Right kidney (tissue), 1 donor: ENCODE measurements at regions not wholly inside any gene's neighbourhood (a gene's known extent, or its start where the extent isn't known, plus 50 kb on each side); places are given as distances from the start of the nearest gene placed in this dataset.

Experiments
- DNase-seq: peaks from one replicate; pipeline ENCODE4 v3.0.0-alpha.2; 2016

DNA sequence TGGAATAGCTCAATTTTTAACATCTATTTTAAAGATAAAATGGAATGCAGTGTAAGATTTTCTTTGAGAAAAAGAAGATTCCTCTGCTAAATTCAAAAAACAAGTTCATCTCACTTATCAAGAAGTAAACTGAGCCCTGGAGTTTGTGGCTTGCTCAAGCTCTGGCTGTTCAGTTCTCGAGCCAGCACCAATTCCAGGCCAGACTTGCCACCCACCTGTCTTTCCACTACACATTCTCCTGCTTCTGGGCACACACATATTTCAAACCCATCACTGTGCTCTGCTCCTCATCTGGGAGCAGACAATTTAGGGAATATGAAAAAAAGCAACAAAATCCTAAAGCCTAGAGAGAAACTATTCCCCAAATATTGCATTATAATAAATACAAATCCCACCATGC is 424.5 kb downstream of the ENC1 start:
- no peak for DNase-seq

DNA sequence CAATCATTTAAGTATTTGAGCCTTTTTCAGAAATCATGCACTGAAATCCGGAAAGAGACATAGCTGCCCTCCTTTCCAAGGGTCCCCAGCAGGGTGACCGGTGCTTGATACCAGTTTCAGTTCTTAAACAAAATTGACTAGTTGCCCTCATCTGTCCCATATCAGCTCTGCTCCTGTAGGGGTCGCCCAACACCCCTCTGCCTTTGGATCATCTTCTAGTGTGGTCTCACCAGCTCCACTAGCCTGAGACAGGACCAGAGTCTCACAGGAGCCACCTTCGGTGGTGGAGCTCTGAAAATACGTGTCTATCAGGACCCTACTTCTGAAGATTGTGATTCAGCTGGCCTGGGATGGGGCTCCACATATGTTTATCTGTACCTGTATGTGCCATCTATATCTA is 428.2 kb downstream of the ENC1 start:
- no peak for DNase-seq

DNA sequence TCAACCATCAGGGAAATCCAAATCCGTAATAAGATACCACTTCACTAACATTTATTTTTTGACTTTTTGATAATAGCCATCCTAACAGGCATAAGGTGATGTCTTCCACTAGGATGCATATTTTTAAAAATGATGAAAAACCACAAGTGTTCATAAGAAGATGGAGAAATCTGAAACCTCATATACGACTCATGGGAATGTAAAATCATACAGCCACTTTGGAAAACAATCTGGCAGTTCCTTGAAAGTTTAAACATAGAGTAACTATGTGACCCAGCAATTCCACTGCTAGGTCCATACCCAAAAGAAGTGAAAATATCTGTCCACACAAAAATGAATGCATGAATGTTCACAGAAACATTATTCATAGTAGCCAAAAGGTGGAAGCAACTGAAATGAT is 431.0 kb downstream of the ENC1 start:
- no peak for DNase-seq

GRCh38 chr5:74206579-74207550 is 433.7 kb downstream of the ENC1 start:
- DNase-seq, result peak; percentile 41

GRCh38 chr5:74205767-74206578 is 434.6 kb downstream of the ENC1 start:
- no peak for DNase-seq

- no peak for DNase-seq
Measured at GRCh38 chr5:74201334-74202081, 439.0 kb downstream of the ENC1 start.

DNA sequence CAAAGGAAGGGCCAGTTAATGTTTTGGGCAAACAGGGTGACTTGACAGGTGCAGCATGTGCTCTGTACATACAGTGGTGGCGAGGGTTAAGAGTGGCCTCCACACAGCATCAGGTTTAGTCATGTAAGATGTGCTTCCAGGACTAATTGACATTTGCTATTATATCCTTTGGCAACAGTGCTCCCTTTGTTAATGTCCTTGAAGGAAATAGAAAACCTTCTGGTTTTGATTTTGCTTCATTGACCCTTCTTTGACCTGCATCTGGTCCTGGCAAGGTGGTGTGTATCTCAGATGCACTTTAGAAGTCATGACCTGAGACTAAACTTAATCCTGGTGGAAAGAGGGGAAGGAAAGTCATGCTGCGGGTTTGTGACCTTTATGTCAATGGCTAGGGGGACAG is 440.0 kb downstream of the ENC1 start:
- no peak for DNase-seq

DNA sequence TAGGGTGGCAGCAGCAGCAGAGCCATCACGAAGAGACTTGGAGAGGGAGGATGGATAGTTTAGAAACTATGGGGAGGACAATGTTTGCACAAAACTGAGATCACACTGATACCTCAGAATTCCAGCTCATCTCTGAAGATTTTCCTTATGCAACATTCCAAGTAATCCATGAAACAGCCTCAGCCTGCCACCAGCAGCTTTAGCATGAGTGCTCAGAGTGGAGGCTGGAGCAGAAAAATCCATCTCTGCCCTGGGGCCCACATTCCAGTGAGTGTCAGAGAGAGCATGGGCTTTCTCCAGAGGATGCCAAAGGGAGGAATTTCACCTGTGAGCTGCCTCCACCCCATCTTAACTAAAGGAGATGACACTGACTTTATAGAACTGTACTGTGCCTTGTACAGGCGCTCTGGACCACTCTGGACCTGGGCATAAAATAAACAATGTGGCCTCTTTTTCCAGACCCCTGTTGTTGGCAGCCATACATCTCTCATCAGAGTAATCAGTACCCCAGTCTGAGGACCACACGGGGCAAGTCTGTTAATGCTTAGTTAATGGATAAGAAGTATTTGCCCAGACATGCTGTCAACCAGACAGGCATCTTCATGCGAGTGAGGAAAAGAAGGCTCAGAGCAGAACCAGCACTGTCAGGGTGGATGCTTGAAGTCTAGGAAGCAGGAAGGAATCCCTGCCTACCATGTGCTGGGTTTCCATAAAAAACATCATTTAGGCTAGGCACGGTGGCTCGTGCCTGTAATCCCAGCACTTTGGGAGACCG is 440.9 kb downstream of the ENC1 start:
- DNase-seq, result no peak

- no peak for DNase-seq
Measured at GRCh38 chr5:74199005-74199404, 441.5 kb downstream of the ENC1 start.

GRCh38 chr5:74198156-74198555 is 442.4 kb downstream of the ENC1 start:
- DNase-seq, result no peak

DNA sequence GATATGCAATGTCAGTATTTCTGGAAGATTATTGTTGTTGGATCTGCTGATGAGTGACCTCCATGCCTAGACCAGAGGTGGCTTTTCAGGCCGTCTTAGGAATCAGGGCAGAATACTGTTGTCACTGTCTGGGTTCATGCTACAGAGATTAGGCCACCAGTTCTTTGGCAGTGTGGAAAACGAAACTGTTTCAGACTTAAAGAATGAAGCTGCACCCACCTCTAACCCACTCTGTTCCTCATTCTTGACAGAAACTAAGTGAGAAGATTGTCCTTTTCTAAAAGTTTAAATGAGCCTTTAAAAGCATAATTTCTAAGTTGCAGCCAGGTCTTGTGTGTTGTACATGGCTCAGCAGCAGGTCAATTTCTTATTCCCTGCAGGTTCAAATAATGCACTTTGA is 444.3 kb downstream of the ENC1 start:
- DNase-seq, result no peak

GRCh38 chr5:74194196-74194595 is 446.3 kb downstream of the ENC1 start:
- no peak for DNase-seq

GRCh38 chr5:74192606-74193299 is 447.8 kb downstream of the ENC1 start:
- no peak for DNase-seq

GRCh38 chr5:74188351-74189105 is 452.0 kb downstream of the ENC1 start:
- no peak for DNase-seq

DNA sequence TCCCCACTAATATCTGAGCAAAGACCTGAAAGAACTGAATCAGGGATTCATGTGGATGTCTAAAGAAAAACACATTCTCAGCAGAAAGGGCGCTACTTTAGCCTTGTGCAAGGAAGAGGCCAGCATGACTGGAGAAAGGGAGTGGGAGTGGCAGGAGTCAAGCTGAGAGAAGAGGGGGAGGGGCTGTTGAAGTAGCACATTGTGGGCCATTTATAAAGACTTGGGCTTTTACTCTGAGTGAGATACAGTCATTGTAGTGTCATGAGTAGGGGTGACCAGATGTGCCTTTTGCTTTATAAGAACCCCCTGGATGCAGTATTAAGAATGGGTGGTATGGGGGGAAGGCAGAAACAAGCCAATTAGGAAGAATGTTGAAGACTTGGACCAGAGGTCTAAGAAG is 452.8 kb downstream of the ENC1 start:
- DNase-seq, result no peak

DNA sequence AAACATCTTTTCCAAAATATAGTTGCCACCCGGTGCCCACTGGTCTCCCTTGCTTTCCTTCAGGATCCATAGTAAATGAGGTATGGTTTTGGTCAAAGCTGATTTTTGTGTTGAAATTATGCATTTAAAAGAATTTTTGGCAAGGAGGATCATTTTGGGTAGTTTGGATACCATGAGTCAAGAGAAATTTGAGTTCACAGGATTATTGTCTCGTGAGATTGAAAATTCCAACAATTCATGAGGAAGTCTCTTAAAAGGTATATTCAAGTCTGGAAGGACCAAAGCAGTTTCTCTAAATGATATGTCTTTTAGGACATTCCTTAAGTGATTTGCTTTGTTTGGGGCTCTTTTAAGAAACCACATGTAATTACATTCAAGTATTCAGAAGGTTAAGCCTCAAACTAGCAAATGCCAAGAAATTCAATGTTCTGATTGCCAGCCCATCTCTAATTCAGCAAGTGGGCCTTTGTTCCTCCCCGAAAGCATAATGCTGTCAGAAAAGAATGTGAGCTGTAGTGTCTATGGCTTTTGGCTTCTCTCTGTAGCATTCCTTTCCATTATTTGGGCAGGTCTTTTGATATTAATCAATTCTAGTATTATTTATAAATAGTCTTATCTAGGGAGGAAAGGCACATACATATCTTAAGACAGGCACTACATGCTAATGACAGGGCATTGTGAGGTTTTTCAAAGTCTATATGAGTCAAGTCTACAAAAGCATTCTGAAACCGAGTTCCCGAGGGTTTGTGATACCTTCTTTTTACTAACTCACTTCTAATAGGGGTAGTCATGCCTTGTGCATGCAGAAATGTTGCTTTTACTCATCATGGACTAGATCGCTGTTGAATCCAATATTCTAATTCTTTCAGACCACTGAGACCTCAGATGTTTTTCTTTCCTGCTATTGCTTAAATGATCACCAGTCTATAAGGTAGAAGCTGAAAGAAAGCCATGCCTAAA is 453.9 kb downstream of the ENC1 start:
- no peak for DNase-seq

GRCh38 chr5:74185599-74185998 is 454.9 kb downstream of the ENC1 start:
- DNase-seq, result no peak

- DNase-seq, result no peak
Measured at GRCh38 chr5:74184649-74185048, 455.9 kb downstream of the ENC1 start.

GRCh38 chr5:74183041-74183440 is 457.5 kb downstream of the ENC1 start:
- no peak for DNase-seq
